HG03378 (cell line): ENCODE measurements at regions not wholly inside any gene's neighbourhood (a gene's known extent, or its start where the extent isn't known, plus 50 kb on each side); places are given as distances from the start of the nearest gene placed in this dataset.

Experiments
- ATAC-seq: cut with Tn5 transposase; IDR thresholded peaks from one replicate; pipeline ENCODE4 v1.9.1; 2021; ENCODE audit warnings: mild to moderate bottlenecking, moderate library complexity; ENCODE audit not compliant: unreplicated experiment

GRCh38 chr5:13480834-13481233 is 463.7 kb downstream of the DNAH5 start:
- ATAC-seq, result no peak

GRCh38 chr5:13478831-13479465 is 465.5 kb downstream of the DNAH5 start:
- ATAC-seq, result no peak

- no peak for ATAC-seq
Measured at GRCh38 chr5:13477118-13477737, 467.3 kb downstream of the DNAH5 start.

- ATAC-seq, result no peak
Measured at GRCh38 chr5:13472842-13473241, 471.6 kb downstream of the DNAH5 start.

- no peak for ATAC-seq
Measured at GRCh38 chr5:13470975-13471374, 473.5 kb downstream of the DNAH5 start.

- ATAC-seq, result no peak
Measured at GRCh38 chr5:13470263-13470662, 474.2 kb downstream of the DNAH5 start.

- no peak for ATAC-seq
Measured at GRCh38 chr5:13464532-13465193, 479.8 kb downstream of the DNAH5 start.

- no peak for ATAC-seq
Measured at GRCh38 chr5:13460587-13460986, 483.9 kb downstream of the DNAH5 start.

- no peak for ATAC-seq
Measured at GRCh38 chr5:13454050-13454449, 490.4 kb downstream of the DNAH5 start.

GRCh38 chr5:13448843-13449242 is 495.6 kb downstream of the DNAH5 start:
- ATAC-seq, result no peak

- no peak for ATAC-seq
Measured at GRCh38 chr5:13439430-13439829, 505.1 kb downstream of the DNAH5 start.

GRCh38 chr5:13427827-13428557 is 516.5 kb downstream of the DNAH5 start:
- no peak for ATAC-seq

- ATAC-seq, result no peak
Measured at GRCh38 chr5:13412040-13412595, 532.4 kb downstream of the DNAH5 start.

GRCh38 chr5:13408616-13409015 is 535.9 kb downstream of the DNAH5 start:
- no peak for ATAC-seq

GRCh38 chr5:13403351-13403750 is 541.1 kb downstream of the DNAH5 start:
- no peak for ATAC-seq

- no peak for ATAC-seq
Measured at GRCh38 chr5:13385066-13385465, 559.4 kb downstream of the DNAH5 start.

- ATAC-seq, result no peak
Measured at GRCh38 chr5:13382232-13382631, 562.3 kb downstream of the DNAH5 start.

GRCh38 chr5:13378091-13378490 is 566.4 kb downstream of the DNAH5 start:
- ATAC-seq, result no peak

- ATAC-seq, result no peak
Measured at GRCh38 chr5:13359344-13359743, 585.1 kb downstream of the DNAH5 start.

GRCh38 chr5:13358342-13358741 is 586.1 kb downstream of the DNAH5 start:
- ATAC-seq, result no peak

- no peak for ATAC-seq
Measured at GRCh38 chr5:13357929-13358328, 586.6 kb downstream of the DNAH5 start.
